CD4-positive, alpha-beta T cell (primary cell): ENCODE measurements at regions not wholly inside any gene's neighbourhood (a gene's known extent, or its start where the extent isn't known, plus 50 kb on each side); places are given as distances from the start of the nearest gene placed in this dataset.

ENCODE experiments used
- ATAC-seq: fragments of 200-7000 bp; cut with Tn5 transposase; one replicate; pipeline ENCODE4 v1.10.0; 2022; ENCODE audit warnings: mild to moderate bottlenecking; ENCODE audit not compliant: poor library complexity
- CTCF ChIA-PET: fragments of 350-600 bp; sonication (Branson Sonifier 250); formaldehyde crosslinking; loops from one replicate; lab custom pipeline; 2021; ENCODE audit warnings: antibody characterized with exemption, inconsistent platforms; lab: Charles Lee
- POLR2A ChIA-PET: fragments of 350-600 bp; sonication (Branson Sonifier 250); formaldehyde crosslinking; loops from one replicate; lab custom pipeline; 2021; ENCODE audit warnings: antibody characterized with exemption, inconsistent platforms; lab: Charles Lee
- DNase-seq, 14 experiments: peaks; one replicate each; pipeline ENCODE4 v3.0.0-alpha.2; 2013 to 2020; ENCODE audit warnings: mixed read lengths in 2 of 14
- H3K27ac ChIP-seq, 2 donors: one replicate each; pipeline versions ENCODE4 v1.5.1 to v1.7.0; 2013; ENCODE audit warnings: low read length in 2 of 2, low read depth in 1 of 2, mild to moderate bottlenecking in 1 of 2
- H3K27me3 ChIP-seq, 2 experiments: 1 replicate in 1 of 2; 2 replicates in 1 of 2; pipeline versions ENCODE4 v1.6.1 to v1.7.0; 2013; ENCODE audit warnings: low read length in 2 of 2, control low read depth in 1 of 2, mild to moderate bottlenecking in 1 of 2, moderate library complexity in 1 of 2; ENCODE audit not compliant: insufficient read depth in 2 of 2, control insufficient read depth in 1 of 2
- H3K36me3 ChIP-seq: one replicate; pipeline ENCODE4 v1.6.1; 2013; ENCODE audit warnings: low read length, control low read depth; ENCODE audit not compliant: insufficient read depth
- H3K4me1 ChIP-seq: one replicate; pipeline ENCODE4 v1.6.1; 2013; ENCODE audit warnings: low read length, control low read depth; ENCODE audit not compliant: insufficient read depth
- H3K4me3 ChIP-seq: one replicate; pipeline ENCODE4 v1.5.1; 2013; ENCODE audit warnings: mild to moderate bottlenecking, low read length, moderate library complexity
- H3K9me3 ChIP-seq, 2 experiments: 1 replicate in 1 of 2; 2 replicates in 1 of 2; pipeline versions ENCODE4 v1.6.1 to v1.7.0; 2013; ENCODE audit warnings: low read length in 2 of 2, mild to moderate bottlenecking in 2 of 2, control low read depth in 1 of 2, moderate library complexity in 1 of 2; ENCODE audit not compliant: control insufficient read depth in 1 of 2, insufficient read depth in 1 of 2
- H3K27ac Mint-ChIP-seq: one replicate; pipeline ENCODE4 v1.8.0; 2020; ENCODE audit warnings: mixed read lengths
- H3K27me3 Mint-ChIP-seq: one replicate; pipeline ENCODE4 v1.8.0; 2021; ENCODE audit warnings: mixed read lengths
- H3K36me3 Mint-ChIP-seq: one replicate; pipeline ENCODE4 v1.8.0; 2021; ENCODE audit warnings: low read depth, mixed read lengths
- H3K4me1 Mint-ChIP-seq: one replicate; pipeline ENCODE4 v1.8.0; 2021; ENCODE audit warnings: low read depth, mixed read lengths
- H3K4me3 Mint-ChIP-seq: one replicate; pipeline ENCODE4 v1.8.0; 2020; ENCODE audit warnings: mild to moderate bottlenecking, mixed read lengths
- H3K9me3 Mint-ChIP-seq: one replicate; pipeline ENCODE4 v1.8.0; 2020; ENCODE audit warnings: mixed read lengths
- CTCF ChIP-seq: fragments of 200-600 bp; IDR thresholded peaks from one replicate; pipeline ENCODE4 v1.8.0; 2022; ENCODE audit warnings: antibody characterized with exemption, mild to moderate bottlenecking
- intact Hi-C, 2 experiments: fragments of 100-400 bp; cut with DNase I in 1 of 2; cut with micrococcal nuclease in 1 of 2; formaldehyde crosslinking; loops; one replicate each; pipeline versions ENCODE4 v1.15.1 to v1.9.0; 2023 to 2025; cut with DNase I, micrococcal nuclease

- Histone ChIP-seq H3K9me3 (peaks cover 0 to 28% of the 10 kb centered on the region in 2 experiments), H3K36me3 (no peaks in the 10 kb centered on the region), H3K4me3 (no peak overlapping the region), H3K27me3 (no peaks in the 10 kb centered on the region), H3K4me1 (peaks cover 5% of the 10 kb centered on the region), H3K27ac (no peak overlapping the region)
- no peaks in the 10 kb centered on the region for H3K36me3 Mint-ChIP-seq
- H3K4me3 Mint-ChIP-seq: no peak overlapping the region
- peaks cover 4% of the 10 kb centered on the region for H3K9me3 Mint-ChIP-seq
- ChIA-PET POLR2A (no interaction called here), CTCF (no interaction called here)
- no peak overlapping the region for H3K27ac Mint-ChIP-seq
- ATAC-seq (no peak), DNase-seq (no peak)
- intact Hi-C loops: no loop called here
- no peaks in the 10 kb centered on the region for H3K27me3 Mint-ChIP-seq
- H3K4me1 Mint-ChIP-seq: peaks cover 5% of the 10 kb centered on the region
- TF ChIP-seq CTCF: no peak
These were observed 110.1 kb downstream of the DLL1 start for GRCh38 chr6:170180671-170181337.

- Mint-ChIP-seq H3K27me3 (no peaks in the 10 kb centered on the region), H3K4me1 (peaks cover 5% of the 10 kb centered on the region)
- no peak for ATAC-seq
These were observed 111.1 kb downstream of the DLL1 start for GRCh38 chr6:170179616-170180324.

More at GRCh38 chr6:170179616-170180324, 111.1 kb downstream of the DLL1 start:
- Histone ChIP-seq H3K4me3 (no peak overlapping the region), H3K36me3 (no peaks in the 10 kb centered on the region), H3K27ac (no peak overlapping the region), H3K4me1 (peaks cover 5% of the 10 kb centered on the region), H3K27me3 (no peaks in the 10 kb centered on the region), H3K9me3 (peaks cover 0 to 37% of the 10 kb centered on the region in 2 experiments)
- no peak for TF ChIP-seq CTCF
- intact Hi-C loops: no loop called here
- H3K9me3 Mint-ChIP-seq: peaks cover 4% of the 10 kb centered on the region
- H3K4me3 Mint-ChIP-seq: no peak overlapping the region
- ChIA-PET POLR2A (no interaction called here), CTCF (no interaction called here)
- no peaks in the 10 kb centered on the region for H3K36me3 Mint-ChIP-seq
- DNase-seq: no peak
- H3K27ac Mint-ChIP-seq: no peak overlapping the region
